CD4-positive, alpha-beta T cell (primary cell): ENCODE measurements at regions not wholly inside any gene's neighbourhood (a gene's known extent, or its start where the extent isn't known, plus 50 kb on each side); places are given as distances from the start of the nearest gene placed in this dataset.

Experiments
- ATAC-seq: fragments of 200-7000 bp; cut with Tn5 transposase; one replicate; pipeline ENCODE4 v1.10.0; 2022; ENCODE audit warnings: mild to moderate bottlenecking; ENCODE audit not compliant: poor library complexity
- CTCF ChIA-PET: fragments of 350-600 bp; sonication (Branson Sonifier 250); formaldehyde crosslinking; loops from one replicate; lab custom pipeline; 2021; ENCODE audit warnings: antibody characterized with exemption, inconsistent platforms; lab: Charles Lee
- POLR2A ChIA-PET: fragments of 350-600 bp; sonication (Branson Sonifier 250); formaldehyde crosslinking; loops from one replicate; lab custom pipeline; 2021; ENCODE audit warnings: antibody characterized with exemption, inconsistent platforms; lab: Charles Lee
- DNase-seq, 14 experiments: peaks; one replicate each; pipeline ENCODE4 v3.0.0-alpha.2; 2013 to 2020; ENCODE audit warnings: mixed read lengths in 2 of 14
- H3K27ac ChIP-seq, 2 donors: one replicate each; pipeline versions ENCODE4 v1.5.1 to v1.7.0; 2013; ENCODE audit warnings: low read length in 2 of 2, low read depth in 1 of 2, mild to moderate bottlenecking in 1 of 2
- H3K27me3 ChIP-seq, 2 experiments: 1 replicate in 1 of 2; 2 replicates in 1 of 2; pipeline versions ENCODE4 v1.6.1 to v1.7.0; 2013; ENCODE audit warnings: low read length in 2 of 2, control low read depth in 1 of 2, mild to moderate bottlenecking in 1 of 2, moderate library complexity in 1 of 2; ENCODE audit not compliant: insufficient read depth in 2 of 2, control insufficient read depth in 1 of 2
- H3K36me3 ChIP-seq: one replicate; pipeline ENCODE4 v1.6.1; 2013; ENCODE audit warnings: low read length, control low read depth; ENCODE audit not compliant: insufficient read depth
- H3K4me1 ChIP-seq: one replicate; pipeline ENCODE4 v1.6.1; 2013; ENCODE audit warnings: low read length, control low read depth; ENCODE audit not compliant: insufficient read depth
- H3K4me3 ChIP-seq: one replicate; pipeline ENCODE4 v1.5.1; 2013; ENCODE audit warnings: mild to moderate bottlenecking, low read length, moderate library complexity
- H3K9me3 ChIP-seq, 2 experiments: 1 replicate in 1 of 2; 2 replicates in 1 of 2; pipeline versions ENCODE4 v1.6.1 to v1.7.0; 2013; ENCODE audit warnings: low read length in 2 of 2, mild to moderate bottlenecking in 2 of 2, control low read depth in 1 of 2, moderate library complexity in 1 of 2; ENCODE audit not compliant: control insufficient read depth in 1 of 2, insufficient read depth in 1 of 2
- H3K27ac Mint-ChIP-seq: one replicate; pipeline ENCODE4 v1.8.0; 2020; ENCODE audit warnings: mixed read lengths
- H3K27me3 Mint-ChIP-seq: one replicate; pipeline ENCODE4 v1.8.0; 2021; ENCODE audit warnings: mixed read lengths
- H3K36me3 Mint-ChIP-seq: one replicate; pipeline ENCODE4 v1.8.0; 2021; ENCODE audit warnings: low read depth, mixed read lengths
- H3K4me1 Mint-ChIP-seq: one replicate; pipeline ENCODE4 v1.8.0; 2021; ENCODE audit warnings: low read depth, mixed read lengths
- H3K4me3 Mint-ChIP-seq: one replicate; pipeline ENCODE4 v1.8.0; 2020; ENCODE audit warnings: mild to moderate bottlenecking, mixed read lengths
- H3K9me3 Mint-ChIP-seq: one replicate; pipeline ENCODE4 v1.8.0; 2020; ENCODE audit warnings: mixed read lengths
- CTCF ChIP-seq: fragments of 200-600 bp; IDR thresholded peaks from one replicate; pipeline ENCODE4 v1.8.0; 2022; ENCODE audit warnings: antibody characterized with exemption, mild to moderate bottlenecking
- intact Hi-C, 2 experiments: fragments of 100-400 bp; cut with DNase I in 1 of 2; cut with micrococcal nuclease in 1 of 2; formaldehyde crosslinking; loops; one replicate each; pipeline versions ENCODE4 v1.15.1 to v1.9.0; 2023 to 2025; cut with DNase I, micrococcal nuclease

DNA sequence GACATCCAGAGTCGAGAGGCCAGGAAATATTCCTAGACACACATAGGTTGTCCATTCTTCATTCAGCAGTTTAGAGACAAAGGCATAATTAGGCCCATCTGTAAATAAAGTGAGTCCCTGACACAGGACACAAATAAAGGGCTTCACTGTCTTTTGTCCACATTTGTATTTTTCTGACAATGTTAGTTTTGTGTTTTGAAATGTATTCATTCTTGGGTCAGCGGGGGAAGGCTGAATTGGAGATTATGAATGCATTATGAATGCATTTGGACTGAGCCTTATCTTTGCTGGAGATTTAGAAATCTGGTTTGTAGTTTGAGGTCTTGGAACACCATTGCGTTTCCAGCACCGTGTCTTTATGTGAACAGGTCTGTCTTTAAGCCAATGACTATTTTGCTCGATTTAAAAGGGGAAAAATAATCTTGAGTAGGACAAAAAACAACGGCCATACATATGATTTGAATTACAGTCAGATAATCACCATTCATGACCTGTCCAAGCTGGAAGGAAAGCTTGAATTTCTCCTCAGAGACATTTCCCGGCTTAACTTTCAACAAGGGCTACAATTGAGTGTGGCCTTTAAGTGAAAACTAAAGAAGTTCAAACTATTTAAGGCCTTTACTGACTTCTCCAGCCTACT is 334.8 kb downstream of the WDR11 start:
- no peaks in the 10 kb centered on the region for H3K36me3 Mint-ChIP-seq
- H3K27ac Mint-ChIP-seq: no peak overlapping the region
- H3K4me1 ChIP-seq: no peaks in the 10 kb centered on the region
- ATAC-seq (no peak), DNase-seq (no peak)
- ChIA-PET POLR2A (no interaction called here), CTCF (no interaction called here)
- H3K4me3 ChIP-seq: no peak overlapping the region
- intact Hi-C loops: no loop called here
- no peak for TF ChIP-seq CTCF
- no peaks in the 10 kb centered on the region for H3K36me3 ChIP-seq
- no peak overlapping the region for H3K4me3 Mint-ChIP-seq
- H3K9me3 ChIP-seq: no peaks in the 10 kb centered on the region
- no peak overlapping the region for H3K27ac ChIP-seq
- no peaks in the 10 kb centered on the region for H3K27me3 ChIP-seq
- no peaks in the 10 kb centered on the region for H3K27me3 Mint-ChIP-seq
- H3K9me3 Mint-ChIP-seq: no peaks in the 10 kb centered on the region
- H3K4me1 Mint-ChIP-seq: no peaks in the 10 kb centered on the region

DNA sequence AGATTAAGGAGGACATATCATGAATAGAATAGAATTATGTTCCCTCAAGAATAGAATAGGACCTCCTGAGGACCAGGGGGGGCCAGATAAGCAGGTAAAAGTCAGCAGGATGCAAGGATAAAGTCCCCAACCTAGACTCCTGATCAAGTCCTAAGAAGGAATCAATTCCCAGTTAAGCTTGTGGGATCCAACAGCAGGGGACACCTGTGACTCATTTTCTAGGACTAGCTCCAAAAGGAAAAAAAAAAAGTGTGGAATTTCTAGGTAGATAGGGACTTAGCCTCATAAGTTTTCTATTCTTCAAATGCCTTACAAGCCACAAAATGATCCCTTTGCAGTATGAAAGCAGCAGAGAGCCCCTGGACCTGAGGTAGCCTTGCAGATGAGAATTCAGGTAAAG is 336.2 kb downstream of the WDR11 start:
- Mint-ChIP-seq H3K36me3 (no peaks in the 10 kb centered on the region), H3K4me3 (no peak overlapping the region), H3K9me3 (no peaks in the 10 kb centered on the region), H3K27me3 (no peaks in the 10 kb centered on the region), H3K4me1 (no peaks in the 10 kb centered on the region), H3K27ac (no peak overlapping the region)
- ATAC-seq (no peak), DNase-seq (no peak)
- ChIA-PET POLR2A (no interaction called here), CTCF (no interaction called here)
- no peak overlapping the region for H3K4me3 ChIP-seq
- intact Hi-C loops: no loop called here
- H3K36me3 ChIP-seq: no peaks in the 10 kb centered on the region
- H3K27ac ChIP-seq: no peak overlapping the region
- TF ChIP-seq CTCF: no peak
- H3K9me3 ChIP-seq: no peaks in the 10 kb centered on the region
- H3K27me3 ChIP-seq: no peaks in the 10 kb centered on the region
- H3K4me1 ChIP-seq: no peaks in the 10 kb centered on the region

DNA sequence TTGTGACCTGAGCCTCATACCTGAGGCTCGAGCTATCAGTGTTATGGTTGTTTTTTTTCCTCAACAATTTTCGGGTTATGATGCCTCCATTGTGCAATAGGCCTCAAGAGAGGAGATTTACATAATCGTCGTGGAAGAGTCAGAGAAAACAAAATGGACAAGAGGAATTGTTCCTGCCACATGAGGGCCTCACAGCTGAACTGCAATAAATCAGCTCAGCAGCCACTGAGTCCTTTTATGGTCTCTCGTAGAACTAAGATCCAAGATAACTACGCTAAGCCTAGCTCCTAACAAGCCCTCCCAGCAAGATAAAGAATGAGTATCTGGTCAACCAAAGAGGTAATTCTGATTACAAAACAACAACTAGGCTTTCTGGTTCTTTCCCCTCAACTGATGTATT is 336.8 kb downstream of the WDR11 start:
- no peak for TF ChIP-seq CTCF
- ChIA-PET CTCF (no interaction called here), POLR2A (no interaction called here)
- Histone ChIP-seq H3K27ac (no peak overlapping the region), H3K4me3 (no peak overlapping the region), H3K9me3 (peaks cover 0 to 3% of the 10 kb centered on the region in 2 experiments), H3K36me3 (no peaks in the 10 kb centered on the region), H3K4me1 (no peaks in the 10 kb centered on the region), H3K27me3 (no peaks in the 10 kb centered on the region)
- Mint-ChIP-seq H3K4me3 (no peak overlapping the region), H3K27ac (no peak overlapping the region), H3K36me3 (no peaks in the 10 kb centered on the region), H3K4me1 (no peaks in the 10 kb centered on the region), H3K9me3 (no peaks in the 10 kb centered on the region), H3K27me3 (no peaks in the 10 kb centered on the region)
- no peak for ATAC-seq
- DNase-seq: no peak
- intact Hi-C loops: no loop called here
